H9 (cell line): ENCODE measurements at regions not wholly inside any gene's neighbourhood (a gene's known extent, or its start where the extent isn't known, plus 50 kb on each side); places are given as distances from the start of the nearest gene placed in this dataset.

Experiments
- DNase-seq: peaks from one replicate; pipeline ENCODE4 v3.0.0-alpha.2; 2017
- H2AFZ ChIP-seq: one replicate; pipeline ENCODE4 v1.6.1; 2013; ENCODE audit warnings: mild to moderate bottlenecking, low read length, control low read depth, moderate library complexity
- H2AK5ac ChIP-seq: 2 replicates; pipeline ENCODE4 v1.6.1; 2013; ENCODE audit warnings: low read length, control low read depth, mixed read lengths; ENCODE audit not compliant: insufficient read length
- H2BK120ac ChIP-seq: one replicate; pipeline ENCODE4 v1.6.1; 2013; ENCODE audit warnings: low read depth, mild to moderate bottlenecking, low read length, control low read depth, inconsistent platforms; ENCODE audit not compliant: poor library complexity, severe bottlenecking
- H2BK12ac ChIP-seq: 2 replicates; pipeline ENCODE4 v1.6.1; 2013; ENCODE audit warnings: low read length, control low read depth, mixed read lengths, low read depth; ENCODE audit not compliant: insufficient read length
- H2BK15ac ChIP-seq: 2 replicates; pipeline ENCODE4 v1.6.1; 2013; ENCODE audit warnings: low read depth, low read length, control low read depth
- H2BK20ac ChIP-seq: one replicate; pipeline ENCODE4 v1.6.1; 2013; ENCODE audit warnings: low read depth, mild to moderate bottlenecking, low read length, control low read depth, inconsistent platforms; ENCODE audit not compliant: poor library complexity, severe bottlenecking
- H2BK5ac ChIP-seq: 2 replicates; pipeline ENCODE4 v1.6.1; 2013; ENCODE audit warnings: low read length, control low read depth, mixed read lengths; ENCODE audit not compliant: insufficient read length
- H3K14ac ChIP-seq: 2 replicates; pipeline ENCODE4 v1.6.1; 2013; ENCODE audit warnings: low read length, control low read depth; ENCODE audit not compliant: insufficient read depth
- H3K18ac ChIP-seq: 2 replicates; pipeline ENCODE4 v1.6.1; 2013; ENCODE audit warnings: low read depth, mild to moderate bottlenecking, mixed read lengths, low read length, control low read depth; ENCODE audit not compliant: insufficient read length
- H3K23ac ChIP-seq: 2 replicates; pipeline ENCODE4 v1.6.1; 2013; ENCODE audit warnings: low read length, control low read depth, mixed read lengths, low read depth; ENCODE audit not compliant: insufficient read length
- H3K23me2 ChIP-seq: 2 replicates; pipeline ENCODE4 v1.6.1; 2013; ENCODE audit warnings: low read depth, mild to moderate bottlenecking, mixed read lengths, low read length, control low read depth; ENCODE audit not compliant: insufficient read length, poor library complexity, severe bottlenecking
- H3K27ac ChIP-seq: 2 replicates; pipeline ENCODE4 v1.5.1; 2013; ENCODE audit warnings: low read length, control low read depth, mixed read lengths, low read depth; ENCODE audit not compliant: insufficient read length
- H3K27me3 ChIP-seq: 2 replicates; pipeline ENCODE4 v1.6.1; 2013; ENCODE audit warnings: low read length, control low read depth, inconsistent platforms; ENCODE audit not compliant: insufficient read depth
- H3K4ac ChIP-seq: 2 replicates; pipeline ENCODE4 v1.6.1; 2013; ENCODE audit warnings: low read depth, mild to moderate bottlenecking, control low read depth, inconsistent platforms, low read length, moderate library complexity
- H3K4me1 ChIP-seq: 2 replicates; pipeline ENCODE4 v1.6.1; 2013; ENCODE audit warnings: low read length, control low read depth, inconsistent platforms; ENCODE audit not compliant: insufficient read depth
- H3K4me2 ChIP-seq: 2 replicates; pipeline ENCODE4 v1.6.1; 2013; ENCODE audit warnings: low read length, control low read depth, mixed read lengths; ENCODE audit not compliant: insufficient read length, insufficient read depth
- H3K56ac ChIP-seq: 2 replicates; pipeline ENCODE4 v1.6.1; 2013; ENCODE audit warnings: low read depth, mild to moderate bottlenecking, mixed read lengths, low read length, control low read depth; ENCODE audit not compliant: insufficient read length
- H3K79me1 ChIP-seq: 2 replicates; pipeline ENCODE4 v1.6.1; 2013; ENCODE audit warnings: low read depth, mild to moderate bottlenecking, moderate library complexity, low read length, control low read depth, inconsistent platforms; ENCODE audit not compliant: insufficient read depth, poor library complexity, severe bottlenecking
- H3K79me2 ChIP-seq: 2 replicates; pipeline ENCODE4 v1.6.1; 2013; ENCODE audit warnings: low read length, control low read depth, inconsistent platforms; ENCODE audit not compliant: insufficient read depth
- H3K9ac ChIP-seq: 2 replicates; pipeline ENCODE4 v1.6.1; 2013; ENCODE audit warnings: low read length, control low read depth, mixed read lengths; ENCODE audit not compliant: insufficient read length; ENCODE audit errors: extremely low read depth
- H3K9me3 ChIP-seq: one replicate; pipeline ENCODE4 v1.6.1; 2013; ENCODE audit warnings: low read depth, low read length, inconsistent platforms; ENCODE audit not compliant: control insufficient read depth
- H3T11ph ChIP-seq: one replicate; pipeline ENCODE4 v1.6.1; 2013; ENCODE audit warnings: mild to moderate bottlenecking, low read length, control low read depth, inconsistent platforms
- H4K20me1 ChIP-seq: one replicate; pipeline ENCODE4 v1.6.1; 2013; ENCODE audit not compliant: control insufficient read depth, insufficient read length, insufficient read depth
- H4K5ac ChIP-seq: 2 replicates; pipeline ENCODE4 v1.6.1; 2013; ENCODE audit warnings: low read depth, mild to moderate bottlenecking, mixed read lengths, low read length, control low read depth; ENCODE audit not compliant: insufficient read length
- H4K8ac ChIP-seq: replicated peaks from 2 replicates; pipeline ENCODE4 v1.6.1; 2013; ENCODE audit warnings: low read length, control low read depth, mixed read lengths, low read depth; ENCODE audit not compliant: insufficient read length
- H4K91ac ChIP-seq: 2 replicates; pipeline ENCODE4 v1.6.1; 2013; ENCODE audit warnings: low read depth, mild to moderate bottlenecking, moderate library complexity, mixed read lengths, low read length, control low read depth; ENCODE audit not compliant: insufficient read length
- H3K27ac Mint-ChIP-seq, 3 experiments: 2 replicates in 2 of 3; 3 replicates in 1 of 3; pipeline ENCODE4 v1.8.0; 2020 to 2021; ENCODE audit warnings: mixed read lengths in 3 of 3, mild to moderate bottlenecking in 1 of 3, moderate library complexity in 1 of 3
- H3K27me3 Mint-ChIP-seq: 2 replicates; pipeline ENCODE4 v1.8.0; 2021; ENCODE audit warnings: low read depth, mild to moderate bottlenecking, moderate library complexity, mixed read lengths
- H3K36me3 Mint-ChIP-seq, 3 experiments: 2 replicates in 2 of 3; 3 replicates in 1 of 3; pipeline ENCODE4 v1.8.0; 2020 to 2021; ENCODE audit warnings: low read depth in 3 of 3, mixed read lengths in 3 of 3; ENCODE audit not compliant: insufficient read depth in 1 of 3
- H3K4me1 Mint-ChIP-seq, 2 experiments: 2 replicates each; pipeline ENCODE4 v1.8.0; 2020; ENCODE audit warnings: mixed read lengths in 2 of 2
- H3K4me3 Mint-ChIP-seq, 2 experiments: 2 replicates in 1 of 2; 3 replicates in 1 of 2; pipeline ENCODE4 v1.8.0; 2020 to 2021; ENCODE audit warnings: mild to moderate bottlenecking in 2 of 2, mixed read lengths in 2 of 2, moderate library complexity in 1 of 2
- H3K9me3 Mint-ChIP-seq, 2 experiments: 2 replicates in 1 of 2; 3 replicates in 1 of 2; pipeline ENCODE4 v1.8.0; 2020; ENCODE audit warnings: mild to moderate bottlenecking in 2 of 2, mixed read lengths in 2 of 2, moderate library complexity in 1 of 2
- WGBS: extraction: QIAGEN DNeasy Blood & Tissue Kit; methylation state at CpG from one replicate; pipeline ENCODE4 v1.1.7; 2013; ENCODE audit warnings: missing lambda C conversion rate, low lambda C conversion rate, mixed read lengths; ENCODE audit not compliant: insufficient read length; ENCODE audit errors: extremely low coverage; 5-methylcytosine and 5-hydroxymethylcytosine counted together
- TF ChIP-seq, protein P1 (sequence below): fragments of 200-600 bp; sonication (generic); conservative IDR thresholded peaks from 3 replicates; pipeline ENCODE4 v1.8.0; 2021; ENCODE audit warnings: antibody characterized with exemption, mild to moderate bottlenecking

DNA sequence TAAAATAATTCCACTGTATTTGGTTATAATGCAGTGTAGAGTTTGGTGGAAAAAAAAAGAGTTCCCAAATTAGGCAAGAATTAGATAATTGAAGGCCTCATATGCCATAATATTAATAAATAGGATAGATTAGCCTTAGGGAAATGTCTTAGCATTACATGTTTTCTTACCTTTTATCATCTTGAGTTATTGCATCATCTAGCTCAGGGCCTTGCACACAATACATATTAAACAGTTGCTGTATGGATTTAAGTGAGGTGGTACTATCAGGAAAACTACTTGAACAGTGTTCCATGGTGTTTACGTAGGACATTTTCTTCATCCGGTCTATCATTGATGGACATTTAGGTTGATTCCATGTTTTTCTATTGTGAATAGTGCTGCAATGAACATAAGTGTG lies 419.4 kb downstream of the EPHA5 start:
- no peak overlapping the region for H3K56ac ChIP-seq
- no peak overlapping the region for H3K9ac ChIP-seq
- H4K5ac ChIP-seq: no peak overlapping the region
- no peak overlapping the region for H2AFZ ChIP-seq
- H3K4me1 Mint-ChIP-seq: no peaks in the 10 kb centered on the region
- WGBS: no CpG with 5 or more reads among the region's 2 CpGs
- no peak overlapping the region for H3K4ac ChIP-seq
- H4K20me1 ChIP-seq: no peaks in the 10 kb centered on the region
- H4K91ac ChIP-seq: no peak overlapping the region
- H3K27me3 ChIP-seq: no peaks in the 10 kb centered on the region
- peaks cover 0 to 3% of the 10 kb centered on the region in 2 experiments; a peak in 1 of 5 replicates for H3K9me3 Mint-ChIP-seq
- H3K23ac ChIP-seq: no peak overlapping the region
- TF ChIP-seq, protein P1, sequence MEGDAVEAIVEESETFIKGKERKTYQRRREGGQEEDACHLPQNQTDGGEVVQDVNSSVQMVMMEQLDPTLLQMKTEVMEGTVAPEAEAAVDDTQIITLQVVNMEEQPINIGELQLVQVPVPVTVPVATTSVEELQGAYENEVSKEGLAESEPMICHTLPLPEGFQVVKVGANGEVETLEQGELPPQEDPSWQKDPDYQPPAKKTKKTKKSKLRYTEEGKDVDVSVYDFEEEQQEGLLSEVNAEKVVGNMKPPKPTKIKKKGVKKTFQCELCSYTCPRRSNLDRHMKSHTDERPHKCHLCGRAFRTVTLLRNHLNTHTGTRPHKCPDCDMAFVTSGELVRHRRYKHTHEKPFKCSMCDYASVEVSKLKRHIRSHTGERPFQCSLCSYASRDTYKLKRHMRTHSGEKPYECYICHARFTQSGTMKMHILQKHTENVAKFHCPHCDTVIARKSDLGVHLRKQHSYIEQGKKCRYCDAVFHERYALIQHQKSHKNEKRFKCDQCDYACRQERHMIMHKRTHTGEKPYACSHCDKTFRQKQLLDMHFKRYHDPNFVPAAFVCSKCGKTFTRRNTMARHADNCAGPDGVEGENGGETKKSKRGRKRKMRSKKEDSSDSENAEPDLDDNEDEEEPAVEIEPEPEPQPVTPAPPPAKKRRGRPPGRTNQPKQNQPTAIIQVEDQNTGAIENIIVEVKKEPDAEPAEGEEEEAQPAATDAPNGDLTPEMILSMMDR: no peak
- H3K79me1 ChIP-seq: no peaks in the 10 kb centered on the region
- no peaks in the 10 kb centered on the region for H3K9me3 ChIP-seq
- H3K4me2 ChIP-seq: no peak overlapping the region
- no peaks in the 10 kb centered on the region for H3K23me2 ChIP-seq
- H4K8ac ChIP-seq: no peak overlapping the region
- no peak overlapping the region for H3K27ac Mint-ChIP-seq
- no peak overlapping the region for H2BK5ac ChIP-seq
- no peaks in the 10 kb centered on the region for H3K4me1 ChIP-seq
- H2BK12ac ChIP-seq: no peak overlapping the region
- H3K14ac ChIP-seq: no peak overlapping the region
- H3K18ac ChIP-seq: no peak overlapping the region
- no peak for DNase-seq
- peaks cover 0 to 4% (median 0%) of the 10 kb centered on the region in 3 experiments; a peak in 1 of 7 replicates for H3K36me3 Mint-ChIP-seq
- H3K27me3 Mint-ChIP-seq: no peaks in the 10 kb centered on the region
- H3K27ac ChIP-seq: no peak overlapping the region
- no peak overlapping the region for H2AK5ac ChIP-seq
- no peak overlapping the region for H3T11ph ChIP-seq
- H3K4me3 Mint-ChIP-seq: no peak overlapping the region
- no peaks in the 10 kb centered on the region for H3K79me2 ChIP-seq
- H2BK120ac ChIP-seq: no peak overlapping the region
- H2BK20ac ChIP-seq: no peak overlapping the region
- H2BK15ac ChIP-seq: no peak overlapping the region
